ENCODE measurements at regions not wholly inside any gene's neighbourhood (a gene's known extent, or its start where the extent isn't known, plus 50 kb on each side); places are given as distances from the start of the nearest gene placed in this dataset.

DNA sequence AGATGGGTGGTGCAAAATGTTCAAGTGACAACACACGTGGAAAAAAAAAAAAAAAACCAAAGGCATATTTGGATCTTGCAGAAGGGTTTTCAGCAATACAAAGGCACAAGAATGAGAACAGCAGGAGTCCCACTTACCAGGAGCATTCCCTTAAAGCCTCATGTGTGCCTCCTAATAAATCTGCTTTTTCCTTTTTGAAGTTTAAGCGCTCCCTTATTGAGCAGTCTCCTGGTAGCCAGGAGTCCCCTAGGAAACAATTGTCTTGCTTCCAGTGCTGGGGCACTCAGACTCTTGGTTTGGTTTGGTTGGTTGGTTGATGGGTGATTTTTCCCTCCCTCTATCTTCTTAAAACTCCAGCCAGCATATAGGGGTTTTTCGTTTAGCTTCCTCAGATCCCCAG, 321.8 kb upstream of the NFE2L3 start:
- DNase-seq = no peak

DNA sequence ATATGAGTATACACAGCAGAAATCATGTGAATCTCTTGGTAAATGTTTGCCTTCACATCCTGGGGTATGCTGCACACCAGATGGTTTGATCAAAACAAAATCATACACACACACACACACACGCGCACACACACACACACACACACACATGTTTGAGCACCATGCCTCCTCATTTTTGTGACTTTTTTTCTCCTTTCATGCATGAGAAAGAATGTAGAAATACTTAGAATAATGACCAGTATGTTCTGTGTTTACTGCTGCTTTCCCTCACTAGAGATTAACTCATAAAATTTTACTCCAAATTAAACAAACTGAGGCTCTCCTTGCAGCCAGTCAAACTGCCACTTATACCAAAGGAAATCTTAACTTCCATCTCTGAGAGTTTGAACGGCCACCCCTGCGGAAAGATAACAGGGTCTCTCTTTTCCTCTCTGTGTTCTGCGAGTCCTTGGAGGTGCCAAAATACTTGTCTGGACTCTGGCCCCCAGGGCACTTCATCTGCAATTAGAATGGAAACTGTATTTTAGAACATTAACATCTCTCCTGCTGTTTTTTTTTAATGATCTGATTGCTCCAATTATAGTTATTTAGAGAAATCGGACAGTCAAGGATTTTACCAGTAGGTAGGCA, 320.8 kb upstream of the NFE2L3 start:
- DNase-seq = no peak

DNA sequence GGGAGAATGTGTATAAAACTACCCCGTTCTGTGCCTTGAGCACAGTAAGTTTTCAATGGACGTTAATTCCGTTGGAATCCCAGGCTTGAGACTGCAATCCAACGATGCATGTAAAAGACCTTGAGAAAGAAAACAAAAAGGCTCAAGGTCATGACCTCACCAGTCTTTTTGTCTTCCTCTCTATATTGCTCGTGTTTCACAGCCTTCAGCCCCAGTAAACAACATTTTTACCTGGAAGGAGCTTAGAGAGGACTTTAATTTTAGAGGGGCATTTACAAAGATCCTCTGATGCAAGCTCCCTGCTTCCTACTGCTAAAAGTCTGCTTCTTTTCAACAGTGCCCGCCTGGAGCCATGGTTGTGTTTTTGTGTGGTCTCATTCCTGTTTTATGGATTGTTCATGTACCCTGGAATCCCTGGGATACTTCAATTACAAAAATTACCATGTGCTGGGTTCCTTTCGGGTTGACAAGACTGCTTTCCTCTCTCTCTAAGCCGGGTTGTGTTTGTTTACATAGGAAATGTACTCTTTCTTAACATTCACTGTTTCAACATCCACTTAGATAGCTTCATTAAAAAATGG, 320.1 kb upstream of the NFE2L3 start:
- DNase-seq = no peak

DNA sequence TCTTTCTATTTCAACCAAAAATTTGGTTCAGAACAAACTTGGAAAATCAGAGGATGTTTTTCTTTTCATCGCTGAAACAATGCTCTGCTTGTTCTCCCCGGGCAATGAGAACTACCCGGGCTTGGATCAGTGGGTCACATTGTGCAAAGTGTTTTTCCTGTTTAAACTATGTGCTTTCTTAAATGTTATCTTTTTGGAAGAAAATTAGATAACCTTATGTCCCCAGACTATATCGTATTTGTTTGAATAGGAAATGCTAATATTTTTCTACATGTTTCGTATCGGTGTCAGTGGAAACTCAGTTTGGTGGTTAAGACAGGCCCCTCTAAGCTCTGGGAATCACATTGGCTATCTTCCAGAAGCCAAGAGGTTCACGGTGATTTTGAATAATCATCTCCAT, 319.5 kb upstream of the NFE2L3 start:
- DNase-seq = no peak

DNA sequence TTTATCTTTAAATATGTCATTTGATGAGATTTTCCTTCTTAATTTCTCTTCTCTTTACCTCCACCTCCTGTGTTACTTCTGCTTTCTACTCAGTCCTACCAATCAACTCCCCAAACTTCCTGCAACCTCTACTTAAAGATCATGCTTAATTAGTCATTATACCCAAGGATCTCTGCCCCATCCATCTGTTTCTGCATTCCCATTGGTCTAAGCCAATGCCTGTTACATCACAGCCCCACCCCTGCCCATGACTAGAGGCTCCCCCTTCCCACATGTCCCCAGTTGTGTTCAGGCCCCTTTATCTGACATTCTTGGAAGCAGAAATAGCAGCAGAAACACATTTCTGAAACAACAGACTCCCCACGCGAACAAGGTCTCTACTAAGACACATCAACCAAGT, 319.1 kb upstream of the NFE2L3 start:
- no peak for DNase-seq

DNA sequence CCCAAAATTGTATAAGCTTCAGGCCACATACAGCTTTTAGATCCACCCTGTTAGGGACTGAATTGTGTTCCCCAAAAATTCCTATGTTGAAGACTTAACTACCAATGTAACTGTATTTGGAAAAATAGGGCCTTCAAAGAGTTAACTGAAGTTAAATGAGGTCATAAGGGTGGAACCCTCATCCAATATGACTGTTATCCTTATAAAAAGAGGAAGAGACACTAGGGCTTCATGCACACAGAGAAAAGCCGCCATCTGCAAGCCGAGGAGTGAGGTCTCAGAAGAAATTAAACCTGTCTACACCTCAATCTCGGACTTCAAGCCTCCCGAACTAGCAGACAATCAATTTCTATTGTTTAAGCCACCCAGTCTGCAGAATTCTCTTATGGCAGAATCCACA, 317.9 kb upstream of the NFE2L3 start:
- DNase-seq = no peak

DNA sequence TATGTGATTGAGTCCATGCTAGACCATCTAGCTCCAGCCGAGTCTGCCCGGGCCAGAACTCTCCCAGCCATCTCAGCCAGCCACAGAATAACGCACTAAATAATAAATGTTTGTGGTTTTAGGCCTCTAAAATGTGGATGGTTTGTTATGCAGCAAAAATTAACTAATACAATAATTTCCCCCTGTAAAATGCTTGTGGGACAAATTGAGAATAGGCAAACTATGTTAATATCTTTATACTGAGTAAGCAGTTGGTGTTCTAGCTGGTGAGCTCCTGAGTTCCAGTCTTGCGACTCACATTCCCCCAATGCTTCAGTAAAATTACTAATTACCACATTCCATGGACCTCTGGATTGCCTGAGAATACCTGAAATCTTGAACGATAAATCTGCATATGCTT, 316.8 kb upstream of the NFE2L3 start:
- no peak for DNase-seq

DNA sequence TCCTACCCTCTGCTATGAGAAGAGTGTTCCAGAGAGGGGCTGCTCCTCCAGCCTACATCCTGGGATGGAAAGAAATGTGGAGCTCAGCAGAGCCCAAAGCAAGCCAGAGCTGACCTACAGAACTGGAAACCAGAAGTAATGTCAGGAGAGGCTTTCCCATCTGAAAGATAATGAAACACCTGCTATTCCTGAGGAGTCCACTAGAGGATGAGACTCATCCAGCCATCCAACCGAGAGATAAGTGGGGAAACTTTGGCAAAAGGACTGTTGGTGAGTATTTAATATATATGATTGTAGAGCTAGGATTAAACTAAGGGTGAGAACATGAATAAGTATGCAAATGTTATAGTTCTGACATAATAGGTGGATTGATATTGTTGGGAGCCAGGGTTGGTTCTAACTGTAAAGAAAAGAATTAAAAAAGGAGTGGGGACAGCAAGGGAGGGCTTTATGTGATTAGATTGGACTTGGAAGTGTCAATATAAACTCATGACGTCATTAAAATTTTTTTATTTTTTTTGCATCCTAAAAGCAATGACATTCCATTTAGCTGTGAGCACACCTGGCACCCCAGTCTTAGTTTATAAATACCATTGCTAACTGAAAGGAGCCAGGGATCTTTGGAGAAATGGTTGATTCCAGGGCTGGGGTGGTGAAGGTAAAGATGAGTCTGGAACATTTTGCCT, 312.8 kb upstream of the NFE2L3 start:
- no peak for DNase-seq

DNA sequence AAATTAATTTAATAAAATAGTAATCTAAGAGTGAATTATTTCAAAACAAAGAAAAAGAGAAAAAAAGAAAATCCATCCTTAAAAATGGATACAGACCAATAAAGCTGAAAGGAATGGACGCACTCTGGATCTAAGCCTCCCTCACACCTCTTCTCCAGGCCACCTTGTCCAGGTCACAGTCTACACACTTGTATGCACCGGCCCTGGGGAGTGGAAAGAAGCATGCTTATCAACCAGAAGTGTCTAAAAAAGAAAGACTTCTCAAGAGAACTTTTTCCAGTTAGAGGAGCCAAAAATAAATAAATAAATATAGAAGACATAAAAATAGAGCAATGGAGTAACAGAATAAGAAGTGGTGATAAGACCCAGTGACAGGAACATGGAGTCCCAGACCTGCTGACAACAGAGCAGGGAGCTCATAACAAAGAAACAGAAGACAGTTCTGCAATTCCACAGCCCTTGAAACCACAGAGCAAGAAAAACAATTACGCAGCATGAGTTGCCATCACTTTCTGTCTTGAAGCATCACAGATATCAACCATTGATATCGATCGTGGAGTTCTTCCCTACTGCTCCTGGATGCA, 311.7 kb upstream of the NFE2L3 start:
- no peak for DNase-seq

DNA sequence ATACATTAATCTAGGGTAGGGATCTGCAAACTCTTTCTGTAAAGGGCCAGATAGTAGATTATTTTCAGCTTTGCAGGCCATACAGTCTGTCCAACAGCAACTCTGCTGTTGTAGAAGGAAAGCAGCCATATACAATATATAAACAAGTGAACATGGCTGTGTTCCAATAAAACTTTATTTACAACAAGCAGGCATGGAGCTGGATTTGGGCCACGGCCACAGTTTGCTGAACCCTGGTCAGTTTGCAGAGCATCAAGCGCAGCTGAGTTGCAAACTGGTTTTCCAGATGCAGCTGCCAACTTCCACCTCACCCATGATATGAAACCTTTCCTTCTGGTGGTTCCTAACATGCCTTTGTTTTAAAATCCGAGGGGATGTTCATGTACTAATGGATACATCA, 310.4 kb upstream of the NFE2L3 start:
- DNase-seq = no peak

DNA sequence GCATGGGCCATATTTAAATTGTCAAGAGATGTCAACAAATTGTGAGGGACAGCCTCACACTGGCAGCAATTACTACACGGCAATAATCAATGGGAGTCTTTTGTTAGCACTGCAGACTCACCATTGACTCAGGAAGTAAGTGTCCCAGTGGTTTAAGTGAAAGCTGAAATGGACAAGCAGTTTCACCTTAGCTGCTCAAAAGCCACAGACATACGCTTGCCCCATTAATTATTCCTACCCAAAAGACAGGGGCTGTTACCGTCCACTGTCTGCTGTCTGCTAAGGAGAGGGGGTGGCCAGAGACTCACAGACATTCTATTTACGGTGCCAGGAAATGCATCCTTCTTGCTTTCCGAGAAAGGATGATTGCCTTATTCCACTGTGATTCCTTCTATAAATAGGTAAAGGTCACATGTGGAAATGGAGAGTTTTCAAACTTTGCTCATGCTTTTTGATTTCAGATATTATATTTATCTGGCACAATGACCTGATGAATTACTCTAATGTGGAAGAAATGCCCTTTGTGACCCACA, 309.7 kb upstream of the NFE2L3 start:
- no peak for DNase-seq

DNA sequence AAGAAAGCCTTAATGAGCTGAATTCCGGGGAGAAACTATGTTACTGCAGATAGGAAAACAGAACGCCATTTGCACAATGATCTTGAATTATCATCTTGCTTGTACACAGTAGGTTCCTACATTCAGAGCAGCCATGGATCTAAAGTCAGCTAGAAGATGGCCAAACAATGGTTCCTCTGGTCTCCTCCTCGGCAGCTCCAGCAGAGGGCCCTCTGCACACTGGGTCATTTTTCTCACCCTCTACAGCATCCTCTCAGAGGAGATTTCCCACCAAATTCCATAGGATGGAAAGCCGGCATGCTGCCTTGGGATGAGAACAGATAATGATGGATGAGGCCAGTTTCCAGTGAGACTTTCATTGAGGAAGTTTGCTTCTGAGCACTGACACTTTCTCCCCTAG, 308.5 kb upstream of the NFE2L3 start:
- no peak for DNase-seq

DNA sequence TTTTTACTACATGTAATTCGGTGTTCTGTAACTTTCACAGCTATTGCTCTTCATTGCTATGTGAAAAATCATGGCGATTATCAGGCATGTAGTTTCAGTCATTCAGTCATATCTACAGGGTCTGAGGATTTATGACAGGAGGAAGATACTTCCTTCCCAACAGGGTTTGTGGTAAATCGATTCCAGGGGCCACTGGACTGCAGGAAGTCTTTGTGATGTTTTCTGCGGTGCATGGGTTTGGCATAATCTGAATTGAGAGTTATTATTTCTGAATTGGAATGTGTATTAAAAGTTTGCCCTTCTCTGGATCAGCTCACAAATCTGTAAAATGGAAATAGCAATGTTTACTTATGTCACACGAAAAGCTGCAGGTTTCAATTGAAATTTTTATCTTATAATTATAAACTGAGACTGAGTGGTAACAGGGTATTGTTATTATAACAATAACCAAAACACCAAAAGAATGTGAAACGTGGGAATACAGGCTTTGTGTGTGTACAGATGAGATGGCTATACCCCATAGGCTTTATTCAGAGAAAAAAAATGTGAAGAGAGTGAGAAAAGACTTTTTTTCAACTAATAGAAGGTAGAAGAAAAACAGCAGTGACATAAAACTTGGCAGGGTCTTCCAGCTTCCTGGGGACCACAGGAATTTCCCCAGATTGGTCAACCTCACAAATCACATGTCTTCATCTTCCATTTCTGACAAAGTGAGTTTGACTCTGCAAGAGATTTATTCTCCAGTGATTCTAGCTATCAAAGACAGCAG, 307.7 kb upstream of the NFE2L3 start:
- DNase-seq = no peak

DNA sequence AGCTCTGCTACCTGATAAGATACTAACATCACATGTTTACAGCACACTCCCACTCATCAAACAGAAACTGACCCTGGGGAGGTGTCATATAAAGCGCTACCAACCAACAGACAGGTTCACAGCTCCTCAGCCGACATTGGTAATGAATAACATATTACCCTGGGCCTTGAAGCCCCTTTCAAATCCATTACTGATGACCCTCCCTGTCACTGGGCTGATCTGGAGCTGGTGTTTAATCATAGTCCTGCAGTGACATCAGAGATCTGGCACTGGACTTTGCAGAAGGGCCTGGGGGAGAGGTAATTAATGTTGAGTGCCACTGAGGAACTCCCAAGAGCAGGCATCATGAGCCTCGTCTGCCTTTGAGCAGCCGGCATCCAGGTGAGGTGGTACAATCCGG, 306.5 kb upstream of the NFE2L3 start:
- no peak for DNase-seq

DNA sequence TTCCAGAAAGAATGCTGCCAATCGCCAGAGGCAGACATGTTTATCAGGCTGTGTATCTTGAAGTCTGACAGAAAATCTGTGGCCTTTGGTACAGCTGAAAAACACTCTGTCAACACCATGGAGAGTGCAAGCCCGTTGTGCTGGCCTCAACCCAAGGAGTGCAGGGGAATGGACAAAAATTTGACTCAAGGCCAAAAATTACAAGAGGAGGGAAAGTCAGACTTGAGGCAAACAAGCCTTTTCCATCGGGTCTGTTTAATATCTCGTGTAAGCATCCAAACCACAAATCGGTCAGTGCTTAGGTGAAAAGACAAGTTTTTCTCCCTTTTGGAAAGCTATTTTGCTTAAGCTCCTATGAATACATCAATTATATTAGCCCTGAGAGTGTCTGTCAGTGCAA, 305.3 kb upstream of the NFE2L3 start:
- DNase-seq = no peak

DNA sequence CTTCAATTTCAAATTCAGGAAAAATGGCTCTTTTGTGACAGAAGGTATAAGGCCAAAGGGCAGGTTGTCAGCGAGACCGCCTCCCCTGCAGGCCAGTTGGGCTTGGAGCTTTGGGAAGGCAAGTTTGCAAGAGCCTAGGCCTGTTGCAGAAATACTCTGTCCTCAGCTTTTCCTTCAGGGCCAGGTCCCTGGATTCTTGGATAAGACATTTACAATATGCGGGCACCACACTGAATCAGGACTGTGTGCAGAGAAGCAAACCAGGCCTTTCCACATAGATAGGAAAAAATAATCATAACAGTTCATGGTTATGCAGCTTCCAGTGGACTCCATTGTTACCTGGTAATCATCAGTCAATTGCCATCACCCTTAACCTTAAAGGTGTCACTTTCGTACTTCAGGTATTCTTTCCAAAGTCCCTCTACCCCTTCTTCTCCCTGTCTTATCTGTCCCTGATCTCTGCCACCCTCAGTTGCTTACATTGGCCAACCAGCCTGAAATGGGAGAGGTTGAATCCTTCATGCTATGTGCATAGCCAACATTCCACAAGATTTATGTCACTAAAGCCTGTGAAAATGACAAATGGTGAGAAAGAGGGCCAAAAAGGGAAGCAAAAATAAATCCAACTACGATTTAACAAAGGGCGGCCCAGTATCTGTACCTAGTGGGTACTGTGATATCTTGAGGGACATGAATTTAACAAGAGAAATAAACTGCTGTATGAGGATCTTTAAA, 304.5 kb upstream of the NFE2L3 start:
- DNase-seq = no peak

DNA sequence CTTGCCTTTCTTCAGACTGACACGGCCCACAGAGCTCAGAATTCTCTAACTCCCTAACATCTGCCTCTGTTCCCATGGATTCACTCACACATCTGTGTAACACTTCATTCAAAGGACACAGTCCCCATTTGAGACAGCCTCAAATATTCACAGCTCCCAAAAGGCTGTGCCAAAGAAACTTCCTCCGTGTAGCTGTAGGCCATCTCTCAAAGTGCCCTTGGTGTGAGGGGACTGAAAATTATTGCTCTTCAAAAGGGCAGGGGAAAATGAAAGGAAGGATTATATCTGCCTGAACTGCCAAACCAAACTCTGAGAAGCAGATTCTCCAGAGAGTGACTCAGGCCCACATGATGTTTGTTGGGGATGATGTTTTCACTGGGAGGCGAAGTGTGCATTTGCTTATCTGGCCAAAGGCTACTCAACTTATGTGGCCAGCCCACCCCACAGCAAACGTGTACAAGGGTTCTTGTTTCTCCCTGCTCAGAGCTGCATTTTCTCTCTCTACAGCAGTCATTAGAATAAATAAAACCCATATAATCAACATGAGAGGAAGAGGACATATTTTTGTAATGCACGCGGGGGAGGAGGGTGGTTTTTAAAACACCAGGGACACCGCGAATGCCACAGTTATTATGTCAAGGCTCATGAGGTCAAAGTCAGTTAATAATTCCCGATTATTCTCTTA, 302.4 kb upstream of the NFE2L3 start:
- no peak for DNase-seq

DNA sequence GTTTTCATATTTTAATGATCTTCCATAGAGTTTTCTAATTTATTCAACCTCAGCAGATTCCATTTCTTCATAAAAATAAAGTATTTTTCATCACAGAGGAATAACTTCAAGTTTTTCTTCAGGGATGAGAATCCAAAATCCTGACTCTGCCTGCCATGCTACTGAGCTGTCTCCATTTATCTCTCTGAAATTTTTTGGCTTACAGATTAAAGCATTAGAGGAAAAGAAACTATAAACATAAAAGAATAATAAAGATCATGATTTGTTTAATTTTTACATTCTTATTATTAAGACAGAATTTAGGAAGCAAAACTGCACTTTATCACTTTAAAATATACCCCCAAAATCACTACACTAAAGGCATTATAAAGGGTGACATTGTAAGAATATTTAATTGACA, 301.8 kb upstream of the NFE2L3 start:
- no peak for DNase-seq

DNA sequence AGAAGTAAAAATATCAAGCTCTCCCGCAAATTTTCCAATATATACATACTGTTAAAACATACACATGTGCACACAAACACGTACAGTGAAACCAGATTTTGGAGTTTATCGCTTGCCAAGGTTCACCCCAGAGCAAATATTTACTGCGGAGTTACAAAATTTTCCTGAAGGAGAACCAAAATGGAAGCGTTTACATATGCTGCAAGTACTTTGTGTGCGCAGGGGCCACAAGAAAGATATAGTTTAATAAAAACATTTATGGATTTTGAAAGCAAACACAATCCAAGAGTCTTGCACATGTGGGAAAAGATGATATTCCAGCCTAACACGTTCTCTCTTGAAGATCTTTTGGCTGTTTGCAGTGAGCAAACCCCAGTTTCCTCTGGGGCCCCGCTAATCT, 301.3 kb upstream of the NFE2L3 start:
- DNase-seq = no peak

DNA sequence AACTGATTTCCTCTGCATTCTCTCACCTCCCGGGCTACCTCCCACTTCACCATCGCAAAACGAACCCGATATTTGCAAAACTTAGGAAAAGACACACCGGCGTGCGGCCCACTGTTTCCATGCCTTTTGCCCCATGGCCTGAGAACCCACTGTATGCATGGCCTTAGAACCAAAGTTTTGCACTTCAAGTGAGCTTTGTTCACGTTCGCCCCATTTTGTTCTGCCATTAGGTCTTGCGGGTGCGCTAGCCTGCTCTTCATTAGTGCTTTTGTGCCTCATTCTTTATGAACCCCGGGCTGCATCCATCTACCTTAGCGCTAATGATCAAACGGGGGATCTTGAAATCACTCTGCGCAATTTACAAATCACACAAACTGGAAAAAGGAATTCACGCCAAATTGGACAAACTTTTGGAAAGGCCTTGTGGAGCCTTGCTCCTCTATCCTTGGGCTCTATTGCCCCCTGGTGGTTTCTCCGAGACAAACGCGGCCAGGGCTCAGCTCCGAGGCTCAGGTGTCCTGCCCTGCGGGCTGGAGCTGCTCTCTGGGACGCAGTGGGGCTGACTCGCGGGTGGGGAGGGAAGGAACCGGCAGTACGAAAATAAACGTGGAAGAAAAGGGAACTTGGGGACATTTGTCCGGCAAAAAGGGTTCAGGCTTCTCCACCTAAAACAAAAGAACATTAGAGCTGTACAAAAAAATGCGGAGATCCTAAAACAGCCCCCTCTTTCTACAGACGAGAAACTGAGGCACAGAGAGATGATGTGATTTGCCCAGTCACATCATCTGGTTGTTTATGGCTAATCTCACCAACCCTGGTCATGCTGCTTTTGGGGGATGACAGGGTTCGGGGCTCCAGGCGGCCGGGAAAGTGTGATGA, 300.4 kb upstream of the NFE2L3 start:
- DNase-seq = no peak

Data from T-helper 9 cell (primary cell).